Activated CD4-positive, alpha-beta T cell treated with anti-CD3 and anti-CD28 coated beads for 48 hours (primary cell): ENCODE measurements at regions not wholly inside any gene's neighbourhood (a gene's known extent, or its start where the extent isn't known, plus 50 kb on each side); places are given as distances from the start of the nearest gene placed in this dataset.
"Not testable (repeated sequence)": the region's sequence is repeated elsewhere in the genome, so short reads cannot be mapped to it uniquely, and the experiment has no call there.

Source experiments
- DNase-seq: peaks from one replicate; pipeline ENCODE4 v3.0.0-alpha.2; 2020

DNA sequence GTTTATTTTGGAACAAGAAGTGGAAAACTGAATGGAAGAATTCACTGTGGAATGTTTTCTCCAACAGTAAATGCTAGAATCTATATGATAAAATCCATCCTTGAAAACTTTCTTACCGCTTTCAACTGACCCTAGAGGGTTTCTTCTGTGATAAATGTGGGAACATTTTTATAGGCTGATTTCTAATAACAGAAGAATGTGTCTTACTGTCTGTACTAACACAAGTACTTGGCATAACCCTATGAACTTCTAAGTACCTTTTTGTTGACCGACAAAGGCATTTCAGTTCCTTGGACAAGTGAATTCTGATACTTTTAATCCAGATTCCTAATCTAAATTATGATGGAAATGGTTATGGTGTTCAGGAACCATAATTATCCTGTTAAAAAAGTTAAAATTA, 1109.7 kb upstream of the FLRT2 start:
- no peak for DNase-seq

DNA sequence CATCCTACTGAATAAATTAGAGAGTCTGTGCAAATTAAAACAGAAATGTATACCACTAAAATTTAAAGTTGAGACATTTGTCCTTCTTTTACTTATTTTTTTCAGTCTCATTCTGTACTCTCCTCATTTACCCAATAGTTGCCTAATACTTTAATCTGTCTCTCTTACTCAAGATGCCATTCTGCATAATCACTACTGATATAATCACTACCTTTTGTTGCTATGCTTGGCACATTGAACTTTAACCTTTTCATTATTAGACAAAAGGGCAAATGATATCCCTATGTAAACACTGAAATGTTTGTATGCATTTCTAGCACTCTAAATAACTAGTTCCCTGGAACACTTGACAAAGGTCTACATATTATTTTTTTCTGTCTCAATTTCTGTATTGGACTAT, 1108.3 kb upstream of the FLRT2 start:
- DNase-seq, result no peak

DNA sequence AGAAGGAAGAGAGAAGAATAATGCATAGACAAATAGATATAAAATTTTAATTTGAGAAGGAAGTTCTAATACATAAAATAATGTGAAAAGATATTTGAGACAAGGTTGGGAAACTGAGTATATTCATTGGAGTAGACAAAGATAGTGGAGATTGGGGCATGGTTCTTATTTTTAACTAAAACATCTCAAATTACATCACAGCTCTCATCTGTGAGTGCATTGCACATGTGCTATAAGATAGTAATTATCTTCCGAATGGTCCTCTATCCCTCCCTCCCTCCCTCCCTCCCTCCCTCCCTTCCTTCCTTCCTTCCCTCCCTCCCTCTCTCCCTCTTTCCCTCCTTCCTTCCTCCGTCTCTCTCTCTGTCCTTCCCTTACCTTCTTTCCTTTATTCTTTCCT, 1104.0 kb upstream of the FLRT2 start:
- no peak for DNase-seq

DNA sequence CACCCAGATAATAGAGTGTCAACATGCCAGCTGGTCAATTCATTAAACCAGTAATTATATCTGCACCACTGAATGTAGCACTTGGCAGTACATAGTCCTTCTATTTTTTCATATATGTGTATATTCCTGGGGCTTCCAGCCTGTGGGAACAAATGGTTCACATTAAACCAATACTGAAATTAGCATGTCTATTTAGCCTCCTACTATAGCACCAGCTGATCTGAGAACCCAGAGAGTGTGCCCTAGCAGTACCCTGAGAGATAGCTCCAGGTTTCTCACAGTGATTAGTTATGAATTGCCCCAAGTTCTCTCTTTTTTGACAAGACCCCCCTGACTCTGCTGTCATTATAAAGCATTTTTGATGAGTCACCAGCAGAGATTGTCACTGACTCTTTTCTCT, 1097.3 kb upstream of the FLRT2 start:
- no peak for DNase-seq

DNA sequence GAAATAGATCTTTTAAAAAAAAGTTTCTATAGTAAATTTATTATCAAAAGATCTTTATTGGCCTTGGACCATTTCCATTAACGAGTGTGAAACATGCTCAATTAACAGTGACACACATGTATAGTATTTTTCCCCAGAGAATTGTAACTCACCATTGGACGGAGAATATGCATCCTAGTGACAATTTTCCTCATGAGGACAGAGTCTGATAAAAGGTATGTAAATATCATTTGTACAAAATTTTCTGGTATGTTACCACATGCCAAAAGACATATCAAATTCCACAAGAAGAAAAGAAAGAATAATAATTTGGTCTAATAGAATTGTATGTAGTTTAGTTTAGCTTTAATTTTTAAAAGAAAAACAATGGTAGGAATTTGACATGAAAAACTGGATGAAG, 1096.0 kb upstream of the FLRT2 start:
- no peak for DNase-seq

DNA sequence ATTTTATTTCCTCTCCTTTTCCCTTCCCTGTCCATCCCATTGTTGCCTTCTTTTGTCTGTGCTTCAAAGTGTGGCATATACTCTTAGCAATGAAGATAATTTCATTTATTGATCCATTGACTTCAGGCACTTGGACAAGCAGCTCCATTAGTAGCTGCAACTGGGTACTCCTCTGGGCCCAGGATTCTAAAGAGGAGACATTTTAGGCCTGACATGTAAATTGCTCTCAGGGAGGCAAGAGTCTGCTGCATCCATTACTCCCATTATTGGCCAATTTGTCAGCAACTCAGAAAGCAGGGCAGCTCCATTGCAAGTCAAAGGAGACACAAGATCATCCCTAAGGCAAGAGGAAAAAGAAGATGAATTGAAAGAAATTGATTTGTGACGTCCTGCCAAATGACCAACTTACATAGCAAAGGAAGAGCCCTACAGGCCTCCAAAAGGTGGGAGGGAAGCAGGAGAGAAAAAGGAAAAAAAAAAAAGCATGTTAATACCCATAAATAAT, 1094.1 kb upstream of the FLRT2 start:
- DNase-seq, result no peak

DNA sequence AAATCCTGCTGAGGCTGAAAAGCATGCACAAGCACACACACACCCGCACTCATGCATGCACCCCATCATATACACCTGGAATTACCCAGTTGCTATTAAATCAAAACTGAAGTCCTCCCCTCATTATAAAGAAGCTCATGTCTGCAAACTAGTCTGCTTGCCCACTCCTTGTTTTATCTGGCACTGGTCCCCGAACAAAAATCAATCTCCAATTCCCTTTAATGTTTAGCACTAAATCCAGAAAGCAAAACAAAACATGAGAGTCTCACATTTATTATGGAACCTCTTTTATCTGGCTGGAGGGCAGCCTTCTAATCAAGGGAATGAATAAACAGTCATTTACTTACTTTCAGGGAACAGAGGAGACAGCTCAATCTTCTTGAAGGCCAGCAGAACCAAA, 1093.4 kb upstream of the FLRT2 start:
- no peak for DNase-seq

DNA sequence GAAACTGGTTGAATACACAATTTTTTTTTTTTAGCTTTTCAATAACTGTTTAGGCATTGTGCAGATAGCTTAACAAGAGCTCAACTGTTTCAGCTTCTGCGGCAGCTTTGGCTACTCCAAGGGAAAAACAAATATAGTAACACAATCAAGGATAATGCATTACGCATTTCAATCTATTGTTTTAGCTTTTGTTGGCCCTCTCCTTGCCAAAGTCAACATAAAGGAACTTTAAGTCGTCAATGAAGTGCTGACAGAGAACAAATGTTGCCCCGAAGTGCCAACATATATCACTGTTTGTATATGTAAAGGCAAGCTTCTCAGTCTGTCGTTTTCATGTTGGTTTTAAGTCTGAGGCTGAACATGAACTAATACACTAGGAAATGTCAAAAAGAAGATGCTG, 1087.4 kb upstream of the FLRT2 start:
- DNase-seq, result no peak

DNA sequence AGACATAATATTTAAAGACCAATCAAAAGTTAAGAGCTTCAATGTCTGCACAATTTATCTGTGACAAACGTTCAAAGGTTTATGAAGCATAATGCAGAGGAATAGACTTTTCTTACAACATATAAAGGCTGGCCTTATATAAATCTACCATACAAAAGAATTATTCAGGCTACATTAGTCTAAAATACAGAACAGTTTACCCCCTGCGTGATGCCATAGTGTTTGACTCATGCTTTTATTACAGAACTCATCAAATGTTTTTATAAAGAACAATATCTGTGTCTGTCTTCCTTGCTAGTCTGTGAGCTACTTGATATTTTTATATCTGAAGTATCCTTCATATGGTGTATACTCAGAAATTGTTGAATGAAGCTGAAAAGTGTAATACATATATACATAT, 1084.5 kb upstream of the FLRT2 start:
- DNase-seq, result no peak

DNA sequence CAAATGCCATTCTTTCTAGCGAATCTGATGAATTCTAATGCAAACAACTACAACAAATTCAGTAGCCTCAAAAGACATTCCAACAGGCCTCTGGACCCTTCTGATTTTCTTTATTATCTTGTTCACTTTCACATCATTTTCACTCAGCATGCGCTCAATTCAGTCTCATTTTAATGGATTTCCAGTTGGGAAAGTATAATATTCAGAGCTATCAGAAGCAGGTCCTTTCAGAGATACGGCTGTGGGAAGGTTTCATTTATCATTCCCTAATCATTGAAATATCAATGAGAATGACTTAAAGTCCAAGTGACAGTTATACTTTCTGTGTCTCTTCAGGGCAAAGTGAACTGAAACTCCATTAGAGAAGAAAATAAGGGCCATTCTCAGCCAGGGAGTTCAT, 1083.7 kb upstream of the FLRT2 start:
- no peak for DNase-seq

DNA sequence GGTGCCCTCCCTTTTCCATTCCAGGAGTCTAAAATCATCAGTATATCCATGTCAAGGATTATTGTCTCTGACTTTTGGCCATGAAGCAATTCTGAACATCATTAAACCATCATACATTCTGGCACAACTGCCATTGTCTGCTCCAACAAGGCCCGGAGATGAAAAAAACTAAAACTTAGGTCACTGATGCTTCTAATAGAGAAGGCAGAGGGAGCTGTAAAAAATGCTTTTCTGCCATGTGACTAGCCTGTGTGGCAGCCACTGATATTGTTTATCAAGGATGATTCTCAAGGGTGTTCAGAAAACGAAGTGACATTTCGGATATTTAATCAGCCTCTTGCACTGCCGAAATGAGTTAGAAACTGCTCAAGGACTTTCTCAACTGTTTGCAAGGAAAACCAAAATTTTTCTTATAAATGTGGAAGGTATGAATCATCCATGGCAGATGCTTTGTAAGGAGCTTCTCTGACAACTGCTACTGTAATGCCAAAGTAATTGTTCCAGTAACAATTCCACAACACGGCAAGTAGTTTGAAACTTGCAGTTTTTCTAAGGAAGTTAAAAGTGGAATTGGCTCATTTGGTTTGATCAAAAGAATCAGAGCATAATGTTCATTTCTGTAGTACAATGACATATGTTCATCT, 1076.5 kb upstream of the FLRT2 start:
- no peak for DNase-seq

DNA sequence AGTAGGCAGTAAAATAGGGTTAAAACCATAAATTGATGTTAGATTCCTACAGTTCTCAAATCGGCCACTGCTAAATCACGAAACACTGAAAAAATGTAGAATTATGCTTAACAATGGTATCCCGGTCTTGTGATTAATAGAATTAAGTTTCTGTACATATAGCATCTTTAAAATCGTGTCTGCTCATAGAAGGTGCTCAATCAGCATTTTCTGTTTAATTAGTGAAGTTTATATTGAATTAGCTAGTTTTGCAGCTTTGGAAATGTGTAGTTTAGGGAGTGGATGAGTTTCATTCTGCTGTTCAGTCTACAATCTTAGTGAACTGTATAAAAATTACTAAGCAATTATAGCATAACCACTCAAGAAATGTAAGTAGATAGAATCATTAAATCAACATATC, 1075.8 kb upstream of the FLRT2 start:
- DNase-seq, result no peak

DNA sequence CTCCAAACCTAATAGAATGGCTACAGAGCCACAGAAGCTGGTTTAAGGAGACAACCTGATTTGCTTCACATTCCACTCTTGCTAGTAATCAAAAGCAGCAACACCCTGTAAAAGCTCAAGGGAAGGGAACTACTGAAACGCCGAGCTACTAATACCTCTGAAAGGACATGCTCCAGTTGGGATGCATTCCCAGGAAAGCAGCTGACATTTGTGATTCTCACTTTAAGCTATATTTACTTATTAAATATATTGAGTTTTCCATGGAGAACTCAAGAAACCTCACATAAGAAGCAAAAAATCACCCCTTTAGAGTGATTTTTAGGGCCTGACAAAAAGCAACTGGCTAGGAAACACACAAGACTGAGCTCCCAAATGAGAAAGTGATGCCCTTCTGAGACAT, 1073.0 kb upstream of the FLRT2 start:
- DNase-seq, result no peak

DNA sequence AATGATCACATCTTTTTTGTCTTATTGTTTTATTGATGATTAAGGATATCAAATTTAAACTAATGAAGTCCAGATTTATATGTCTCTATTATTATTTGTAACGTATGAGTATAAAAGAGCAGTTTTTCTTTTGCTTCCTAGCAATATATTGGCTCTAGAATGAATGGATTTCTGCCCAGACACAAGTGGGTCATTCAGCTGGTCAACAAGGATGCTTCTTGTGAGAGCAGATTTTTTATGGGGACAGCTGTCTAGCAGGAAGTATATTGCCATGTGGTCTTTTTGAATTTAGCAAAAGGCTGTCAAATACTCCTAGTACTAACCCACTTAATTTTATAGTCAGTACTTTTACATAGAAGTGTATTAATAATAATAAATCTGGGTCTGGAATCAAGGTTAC, 1071.1 kb upstream of the FLRT2 start:
- DNase-seq, result no peak

DNA sequence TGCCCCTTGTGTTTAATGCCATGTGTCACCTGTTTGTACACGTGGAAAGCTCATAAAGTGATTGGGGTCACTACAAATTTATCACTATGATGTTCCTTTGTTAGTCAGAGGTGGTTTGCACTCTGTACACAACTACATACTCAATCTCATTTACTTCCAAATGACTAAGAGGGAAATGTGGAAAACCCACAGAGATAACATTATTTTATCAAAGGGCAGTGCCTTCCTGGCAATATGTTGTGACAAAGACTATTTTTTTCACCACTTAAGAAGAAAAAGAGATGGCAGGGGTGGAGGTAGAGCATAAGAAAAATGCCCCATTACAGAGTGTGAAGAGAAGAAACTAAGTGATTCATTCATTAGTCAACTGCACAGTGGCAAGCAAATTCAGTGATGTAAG, 1064.1 kb upstream of the FLRT2 start:
- no peak for DNase-seq

DNA sequence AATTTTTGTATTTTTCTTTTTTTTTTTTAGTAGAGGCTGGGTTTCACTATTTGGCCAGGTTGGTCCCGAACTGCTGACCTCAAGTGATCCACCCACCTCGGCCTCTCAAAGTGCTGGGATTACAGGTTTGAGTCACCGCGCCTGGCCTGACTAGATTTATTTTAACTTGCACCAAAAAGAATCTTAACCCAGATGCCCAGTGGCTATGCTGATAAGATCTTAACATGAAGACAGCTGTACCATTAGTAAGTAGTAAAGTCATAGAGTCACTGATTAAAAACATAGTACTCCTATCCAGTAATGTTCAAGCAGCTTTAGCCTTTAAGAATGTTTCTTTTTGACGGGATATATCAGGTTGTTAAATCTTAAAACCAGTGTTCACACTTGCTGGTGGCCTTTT, 1061.8 kb upstream of the FLRT2 start:
- DNase-seq, result no peak

DNA sequence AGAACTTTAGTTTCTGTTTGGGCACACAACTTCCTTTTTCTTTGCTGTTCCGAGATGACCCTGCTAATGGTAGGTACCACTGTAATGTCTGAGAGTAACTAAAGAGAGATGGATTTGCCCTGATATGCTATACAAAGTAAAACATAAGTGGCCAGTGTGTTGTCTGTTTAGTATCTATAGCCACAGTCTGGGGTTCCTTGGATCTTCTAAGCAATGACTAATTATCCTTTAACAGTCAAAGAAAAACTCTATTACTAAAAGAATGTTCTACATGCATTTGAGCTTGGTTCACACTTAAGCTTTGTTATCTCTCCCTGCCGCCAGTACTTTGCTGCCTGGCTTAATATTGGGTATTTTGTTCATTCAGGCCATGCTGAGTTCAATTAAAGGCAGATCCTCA, 1051.9 kb upstream of the FLRT2 start:
- no peak for DNase-seq

DNA sequence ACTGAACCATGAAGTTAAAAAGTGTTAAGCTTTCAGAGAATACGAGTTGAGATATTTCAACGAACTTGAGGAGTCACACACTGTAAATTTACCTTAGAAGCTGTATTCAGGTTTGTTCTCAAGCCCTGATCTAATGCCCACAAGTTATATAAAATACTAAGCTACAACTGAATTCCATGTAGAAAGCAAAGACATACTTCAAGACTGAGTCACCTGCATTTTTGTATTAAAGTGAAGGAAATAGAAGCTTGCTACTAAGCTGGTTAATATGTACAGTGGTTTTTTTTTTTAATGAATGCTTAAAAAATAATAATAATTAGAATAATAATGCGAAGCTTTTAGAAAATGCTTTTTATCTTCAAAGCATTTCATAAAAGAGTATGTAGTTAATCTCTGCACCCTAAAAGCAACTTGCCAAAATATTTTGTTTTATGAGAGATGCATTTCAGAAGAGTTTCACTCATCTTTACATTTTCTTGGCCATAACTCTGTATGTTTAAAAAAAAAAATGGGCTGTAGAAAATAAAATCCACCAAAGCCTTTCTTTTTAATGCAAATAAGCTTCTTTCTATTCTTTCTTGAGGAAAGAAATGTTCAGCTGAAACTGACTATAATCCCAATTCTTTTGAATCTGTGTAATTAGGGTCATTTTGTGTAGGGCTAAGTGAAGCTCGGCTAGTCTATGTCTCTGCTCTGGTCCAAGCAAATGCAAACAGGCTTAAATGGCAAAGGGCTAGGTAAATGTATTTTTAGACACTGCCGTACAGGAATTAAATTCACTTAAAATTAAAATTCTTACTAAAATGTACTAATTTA, 1047.5 kb upstream of the FLRT2 start:
- no peak for DNase-seq

DNA sequence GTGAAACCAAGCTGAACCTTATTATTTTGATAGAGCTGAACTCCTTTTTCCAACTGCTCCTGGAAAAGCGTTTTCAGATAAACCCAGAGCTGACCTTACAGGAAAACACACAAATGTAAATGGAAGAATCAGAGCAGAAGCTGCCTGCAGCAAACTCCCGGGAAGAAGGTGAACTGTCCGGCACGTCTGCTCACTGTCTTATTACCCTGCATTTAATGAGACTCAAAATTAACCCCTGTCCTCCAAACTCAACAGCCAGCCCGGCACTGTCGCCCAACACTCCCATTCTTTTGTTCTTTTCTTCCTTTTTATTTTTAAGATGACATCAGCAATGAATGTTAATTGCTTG, 1046.9 kb upstream of the FLRT2 start:
- no peak for DNase-seq

DNA sequence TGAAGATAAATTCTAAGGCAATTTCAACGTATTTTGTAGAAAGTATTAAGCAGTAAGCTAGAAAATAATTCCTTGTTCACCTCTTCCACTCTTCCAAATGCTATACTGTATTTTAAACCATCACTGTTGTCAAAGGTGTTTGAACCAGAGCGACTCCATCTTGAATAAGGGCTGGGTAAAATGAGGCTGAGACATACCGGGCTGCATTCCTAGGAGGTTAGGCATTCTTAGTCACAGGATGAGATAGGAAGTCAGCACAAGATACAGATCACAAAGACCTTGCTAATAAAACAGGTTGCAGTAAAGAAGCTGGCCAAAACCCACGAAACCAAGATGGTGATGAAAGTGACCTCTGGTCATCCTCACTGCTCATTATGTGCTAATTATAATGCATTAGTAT, 1045.7 kb upstream of the FLRT2 start:
- not testable (repeated sequence) for DNase-seq

DNA sequence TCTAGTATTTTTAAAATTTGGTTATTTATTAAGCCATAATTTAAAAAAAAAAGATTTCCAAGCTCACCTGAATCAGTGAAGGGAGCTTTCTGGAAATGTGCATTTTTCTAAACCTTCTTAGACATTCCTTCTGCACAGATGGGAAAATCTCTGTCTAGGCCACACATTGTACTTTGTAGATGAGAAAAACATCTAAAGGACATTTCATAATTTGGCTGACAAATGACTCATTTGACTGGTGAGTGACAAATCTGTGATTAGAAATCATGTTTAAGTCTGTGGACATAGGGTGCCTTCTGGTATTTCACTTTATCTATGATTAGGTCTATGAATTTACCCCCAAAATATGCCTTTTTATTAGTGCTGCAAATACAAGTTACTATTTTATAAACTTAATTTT, 1044.9 kb upstream of the FLRT2 start:
- DNase-seq, result no peak

DNA sequence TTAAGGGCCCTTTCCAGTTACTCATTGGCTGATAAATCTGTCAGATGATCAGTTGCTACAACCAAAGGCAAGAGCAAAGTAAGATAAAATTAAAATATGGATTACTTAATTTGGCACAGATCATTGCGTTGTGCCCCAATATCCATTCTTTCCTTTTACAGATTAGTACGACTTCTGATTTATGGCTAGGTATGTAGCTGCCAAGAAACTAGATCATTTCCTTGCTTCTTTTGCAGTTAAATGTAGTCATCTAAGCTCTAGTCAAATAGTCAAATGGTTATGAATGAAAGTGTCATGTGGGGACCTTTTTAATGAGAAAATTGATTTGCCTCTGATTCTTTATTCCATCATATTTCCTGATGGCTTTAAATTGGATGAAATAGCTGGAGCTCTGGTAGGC, 1039.9 kb upstream of the FLRT2 start:
- no peak for DNase-seq

DNA sequence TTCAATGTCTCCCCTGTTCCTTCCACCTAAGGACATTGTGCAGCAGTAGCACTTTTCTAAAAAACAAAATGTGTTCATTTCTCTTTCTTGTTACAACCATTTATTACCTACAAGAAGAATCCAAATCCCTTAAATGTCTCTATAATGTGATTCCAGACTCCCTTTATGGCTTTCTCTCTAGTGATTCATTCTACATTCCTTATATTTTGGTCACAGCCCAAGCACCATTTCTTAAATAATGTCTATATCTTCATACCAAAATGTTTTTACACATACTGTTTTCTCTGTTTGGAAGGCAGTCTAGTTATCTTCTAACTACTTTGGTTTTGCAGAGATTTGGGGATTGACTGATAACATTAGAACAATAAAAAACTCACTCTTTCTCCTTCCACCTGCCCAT, 1037.3 kb upstream of the FLRT2 start:
- no peak for DNase-seq

DNA sequence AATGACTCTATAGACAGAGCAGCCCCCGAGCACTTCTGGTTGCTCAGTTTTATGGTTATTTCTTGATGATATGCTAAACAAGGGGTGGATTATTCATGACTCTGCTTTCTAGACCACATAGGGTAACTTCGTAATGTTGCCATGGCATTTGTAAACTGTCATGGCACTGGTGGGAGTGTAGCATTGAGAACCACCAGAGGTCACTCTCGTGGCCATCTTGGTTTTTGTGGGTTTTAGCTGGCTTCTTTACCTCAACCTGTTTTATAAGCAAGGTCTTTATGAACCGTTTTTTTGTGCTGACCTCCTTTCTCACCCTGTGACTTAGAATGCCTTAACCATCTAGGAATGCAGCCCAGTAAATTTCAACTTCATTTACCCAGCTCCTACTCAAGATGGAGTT, 1036.2 kb upstream of the FLRT2 start:
- no peak for DNase-seq

DNA sequence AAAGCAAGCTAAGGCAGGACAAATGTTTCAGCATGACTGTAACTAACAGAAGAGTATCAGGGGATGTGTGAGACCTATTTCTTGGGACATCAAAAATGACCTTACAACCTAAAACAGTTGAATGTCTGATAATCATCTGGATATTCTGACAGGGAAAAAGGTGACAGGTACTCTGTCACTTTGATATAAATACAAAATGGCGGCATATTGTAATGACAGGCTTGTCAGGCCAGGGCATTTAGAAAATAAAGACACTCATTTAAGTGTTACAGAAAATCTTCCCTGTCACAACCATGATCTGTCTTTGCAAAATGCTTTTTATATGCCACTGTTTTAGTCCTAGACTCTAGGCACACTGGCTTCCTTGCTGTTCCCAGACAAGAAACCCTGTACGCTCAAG, 1033.3 kb upstream of the FLRT2 start:
- no peak for DNase-seq
